NCI-H1436 treated with DMSO at 0.1 percent for 48 hours (cell line): ENCODE measurements at regions not wholly inside any gene's neighbourhood (a gene's known extent, or its start where the extent isn't known, plus 50 kb on each side); places are given as distances from the start of the nearest gene placed in this dataset.

ENCODE experiments used
- DNase-seq: peaks from one replicate; lab custom pipeline; 2025; lab: John Stamatoyannopoulos, UW

DNA sequence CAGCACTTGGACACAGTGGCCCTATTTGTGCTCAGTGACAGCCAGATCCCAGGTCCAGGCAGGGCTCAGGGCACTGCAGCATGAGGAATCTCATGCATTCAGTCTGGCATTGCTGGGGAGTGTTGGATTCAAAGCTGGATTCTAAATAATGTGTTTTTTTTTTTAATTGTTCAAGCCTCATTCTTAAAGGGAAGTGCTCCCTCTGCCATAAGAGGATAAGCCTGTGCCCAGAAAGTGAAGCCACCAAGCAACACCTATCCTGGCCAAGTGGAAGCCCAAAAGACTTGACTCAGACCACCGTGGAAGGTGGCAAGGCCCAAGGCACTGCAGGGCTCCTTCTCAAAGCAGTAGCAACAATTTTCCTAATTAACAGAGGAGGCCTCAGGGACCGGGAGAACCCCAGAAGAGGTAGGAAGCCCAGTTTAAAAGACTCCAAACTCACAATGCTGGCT is 135.6 kb downstream of the ACTL7B start:
- no peak for DNase-seq

- DNase-seq: no peak
These were observed 145.4 kb downstream of the ACTL7B start for GRCh38 chr9:108710424-108710823.

DNA sequence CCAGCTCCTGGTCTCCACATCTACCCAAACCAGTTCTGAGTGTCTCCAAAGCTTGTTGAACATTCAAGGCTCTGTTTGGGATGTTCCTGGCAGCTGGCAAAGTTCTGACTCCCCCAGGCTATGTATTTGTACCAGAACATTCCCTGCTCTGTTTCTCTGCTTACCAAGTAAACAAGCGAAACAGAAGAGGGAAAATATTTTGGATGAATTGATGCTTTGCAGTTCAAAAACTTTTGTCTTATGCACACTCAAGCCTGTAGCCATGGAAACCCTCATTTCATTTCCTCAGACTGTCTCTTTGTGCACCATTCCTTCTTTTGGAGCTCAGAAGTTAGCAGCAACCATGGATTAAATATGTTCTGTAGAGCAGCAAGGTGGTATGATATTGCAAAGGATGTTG is 145.8 kb downstream of the ACTL7B start:
- DNase-seq: no peak

- DNase-seq: no peak
These were observed 146.7 kb downstream of the ACTL7B start for GRCh38 chr9:108709126-108709525.

DNA sequence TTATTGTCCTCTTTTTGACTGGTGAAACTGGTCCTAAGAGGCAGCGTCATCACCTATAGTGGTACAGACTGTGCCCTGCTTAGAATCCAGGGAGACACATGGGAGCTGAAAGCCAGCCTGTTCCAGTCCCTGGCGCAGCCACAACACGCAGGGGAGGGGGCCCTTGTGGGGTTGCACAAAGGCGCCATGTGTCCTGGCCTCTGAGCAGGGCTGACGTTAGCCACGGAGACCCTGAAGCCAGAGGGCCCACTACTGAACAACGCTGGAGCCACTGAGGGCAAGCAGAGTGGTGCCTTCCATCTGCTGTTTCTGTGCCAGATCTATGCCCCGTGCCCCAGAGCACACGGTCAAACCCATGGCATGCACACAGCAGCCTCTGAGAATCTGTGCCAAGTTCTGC is 147.3 kb downstream of the ACTL7B start:
- no peak for DNase-seq

DNA sequence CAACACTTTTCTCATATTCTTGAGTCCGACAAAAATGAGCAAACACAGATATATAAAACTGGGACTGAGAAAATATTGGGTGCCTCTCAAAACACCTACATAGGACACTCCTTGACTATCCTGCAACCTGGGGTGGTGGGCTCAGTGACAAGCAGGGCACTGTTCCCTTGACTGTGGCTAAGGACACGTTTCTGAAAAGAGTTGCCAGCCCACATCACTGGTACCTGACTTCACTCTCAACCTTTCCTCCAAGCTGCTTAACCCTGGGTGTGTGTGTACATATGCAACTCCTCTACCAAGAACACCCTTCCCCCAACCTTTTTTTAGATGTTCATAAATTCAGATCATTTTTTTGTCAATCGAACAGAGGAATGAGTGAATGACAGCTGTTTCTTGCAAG is 148.7 kb downstream of the ACTL7B start:
- DNase-seq: no peak

DNA sequence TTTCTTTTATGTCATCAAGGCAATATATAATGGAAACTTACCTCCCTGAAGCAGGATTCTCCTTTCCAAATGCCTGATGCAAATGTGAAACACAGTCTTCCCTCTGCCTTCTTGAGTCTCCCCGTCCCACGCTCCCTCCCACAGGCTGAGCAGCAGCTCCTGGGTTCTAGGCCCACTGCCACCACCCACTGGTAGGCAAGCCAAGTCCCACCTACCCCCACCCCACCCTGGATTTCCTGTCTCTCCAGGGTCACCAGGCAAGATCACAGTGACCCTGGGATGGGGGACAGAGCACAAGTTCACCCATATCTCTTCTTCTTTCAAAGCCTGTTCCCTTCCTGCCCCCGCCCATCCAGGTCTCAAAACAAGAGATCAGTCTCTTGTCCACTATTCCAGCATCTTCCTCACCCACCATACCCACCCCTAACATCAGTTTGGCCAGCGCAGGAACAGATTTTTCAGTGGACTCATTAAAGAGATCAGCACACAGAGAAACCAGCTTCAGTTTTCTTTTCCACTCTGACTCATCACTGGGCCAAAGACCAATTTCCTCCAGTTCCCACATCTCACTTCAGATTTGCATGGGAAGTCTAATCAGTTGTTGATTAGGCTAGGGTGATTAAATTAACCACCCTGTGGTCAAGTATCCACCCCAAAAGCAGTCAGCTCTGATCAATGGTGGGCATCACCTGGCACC is 151.5 kb downstream of the ACTL7B start:
- DNase-seq: no peak

DNA sequence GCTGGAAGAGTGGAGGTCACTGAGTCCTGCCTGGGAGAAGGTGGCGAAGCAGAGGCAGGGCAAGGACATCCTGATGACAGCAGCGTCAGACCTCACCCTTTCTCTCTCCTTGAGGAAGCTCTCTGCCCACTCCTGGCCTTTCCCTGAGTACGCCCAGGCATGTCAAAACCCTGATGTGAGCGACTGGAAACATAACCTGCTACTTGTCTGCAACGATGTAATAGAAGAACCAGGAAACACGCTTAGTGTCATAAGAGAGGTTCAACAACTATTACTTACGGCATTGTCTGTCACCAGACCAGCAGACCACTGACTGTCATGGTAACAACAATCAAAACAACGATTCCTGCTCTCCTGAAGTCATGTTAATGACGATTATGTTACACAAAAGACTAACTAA is 152.4 kb downstream of the ACTL7B start:
- no peak for DNase-seq

- DNase-seq: no peak
These were observed 153.1 kb downstream of the ACTL7B start for GRCh38 chr9:108702681-108703080.

GRCh38 chr9:108698801-108699200 is 157.0 kb downstream of the ACTL7B start:
- DNase-seq: no peak

- no peak for DNase-seq
These were observed 157.6 kb downstream of the ACTL7B start for GRCh38 chr9:108698231-108698630.

DNA sequence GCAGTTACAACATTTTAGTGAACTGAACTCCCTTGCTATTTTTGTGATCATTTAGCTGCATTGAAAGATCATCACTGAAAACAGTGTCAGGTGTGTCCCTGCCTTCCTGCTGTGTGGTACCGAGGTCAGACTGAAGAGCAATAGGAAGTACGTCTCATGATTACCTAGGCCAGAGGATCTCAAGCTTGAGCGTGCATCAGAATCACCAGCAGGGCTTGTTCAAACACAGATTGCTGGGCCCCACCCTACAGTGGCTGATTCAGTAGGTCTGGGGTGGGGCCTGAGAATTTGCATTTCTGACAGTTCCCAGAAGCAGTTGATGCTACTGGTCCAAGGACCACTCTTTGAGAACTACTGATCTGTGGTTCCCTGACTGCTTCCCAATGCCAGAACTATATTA is 159.6 kb downstream of the ACTL7B start:
- DNase-seq: no peak

DNA sequence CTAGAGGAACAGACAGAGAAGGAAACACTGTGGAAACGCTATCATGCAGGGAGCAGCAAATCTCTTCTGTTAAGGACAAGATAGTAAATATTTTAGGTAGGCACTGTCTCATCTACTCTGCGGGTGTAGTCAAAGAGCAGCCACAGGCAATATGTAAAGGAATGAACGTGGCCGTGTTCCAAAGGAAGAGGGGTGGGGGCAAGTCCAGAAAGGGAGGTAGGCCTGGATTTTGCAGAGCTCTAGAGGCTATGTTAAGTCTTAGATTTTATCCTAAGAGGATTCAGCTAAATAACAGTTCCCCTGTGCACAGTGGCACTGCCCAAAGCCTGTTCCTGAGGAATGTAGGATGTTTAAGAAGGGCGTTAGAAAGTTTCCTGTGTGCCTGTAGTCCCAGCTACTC is 161.6 kb downstream of the ACTL7B start:
- DNase-seq: no peak

DNA sequence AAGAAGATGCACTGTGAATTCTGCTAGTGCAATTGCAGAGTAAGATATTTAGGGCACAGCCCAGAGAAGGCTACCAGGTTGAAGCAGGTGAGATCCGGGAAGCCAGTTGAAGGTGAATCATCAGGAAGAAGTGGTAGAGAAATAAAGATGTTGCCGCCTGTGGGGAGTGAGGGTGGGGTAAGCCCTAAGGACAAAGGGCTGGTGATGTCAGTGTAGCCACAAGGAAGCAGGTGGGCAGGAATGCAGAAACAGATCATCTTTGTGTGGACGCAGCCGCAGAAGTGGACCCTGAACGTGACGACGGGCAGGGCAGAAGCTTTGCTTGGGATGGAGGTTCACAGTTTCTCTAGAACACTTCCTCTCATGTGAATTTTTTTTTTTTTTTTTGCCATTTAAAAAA is 164.2 kb downstream of the ACTL7B start:
- DNase-seq: no peak

DNA sequence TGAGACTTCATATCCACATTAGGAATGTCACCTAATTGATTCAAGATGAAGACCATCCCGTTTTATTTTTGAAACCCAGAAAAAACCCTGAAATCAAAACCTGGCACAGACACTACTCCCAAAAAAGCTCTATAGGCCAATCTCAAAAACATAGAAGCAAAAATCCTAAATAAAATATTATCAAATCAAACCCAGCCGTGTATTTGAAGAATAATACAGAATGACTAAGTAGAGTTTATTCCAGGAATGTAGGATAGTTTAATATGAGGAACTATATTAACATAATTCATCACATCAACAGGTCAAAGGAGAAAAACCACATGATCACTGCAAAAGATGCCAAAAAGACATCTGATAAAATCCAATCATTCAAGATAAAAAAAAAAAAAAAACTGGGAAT is 167.1 kb downstream of the ACTL7B start:
- DNase-seq: no peak

GRCh38 chr9:108688051-108688450 is 167.7 kb downstream of the ACTL7B start:
- no peak for DNase-seq

DNA sequence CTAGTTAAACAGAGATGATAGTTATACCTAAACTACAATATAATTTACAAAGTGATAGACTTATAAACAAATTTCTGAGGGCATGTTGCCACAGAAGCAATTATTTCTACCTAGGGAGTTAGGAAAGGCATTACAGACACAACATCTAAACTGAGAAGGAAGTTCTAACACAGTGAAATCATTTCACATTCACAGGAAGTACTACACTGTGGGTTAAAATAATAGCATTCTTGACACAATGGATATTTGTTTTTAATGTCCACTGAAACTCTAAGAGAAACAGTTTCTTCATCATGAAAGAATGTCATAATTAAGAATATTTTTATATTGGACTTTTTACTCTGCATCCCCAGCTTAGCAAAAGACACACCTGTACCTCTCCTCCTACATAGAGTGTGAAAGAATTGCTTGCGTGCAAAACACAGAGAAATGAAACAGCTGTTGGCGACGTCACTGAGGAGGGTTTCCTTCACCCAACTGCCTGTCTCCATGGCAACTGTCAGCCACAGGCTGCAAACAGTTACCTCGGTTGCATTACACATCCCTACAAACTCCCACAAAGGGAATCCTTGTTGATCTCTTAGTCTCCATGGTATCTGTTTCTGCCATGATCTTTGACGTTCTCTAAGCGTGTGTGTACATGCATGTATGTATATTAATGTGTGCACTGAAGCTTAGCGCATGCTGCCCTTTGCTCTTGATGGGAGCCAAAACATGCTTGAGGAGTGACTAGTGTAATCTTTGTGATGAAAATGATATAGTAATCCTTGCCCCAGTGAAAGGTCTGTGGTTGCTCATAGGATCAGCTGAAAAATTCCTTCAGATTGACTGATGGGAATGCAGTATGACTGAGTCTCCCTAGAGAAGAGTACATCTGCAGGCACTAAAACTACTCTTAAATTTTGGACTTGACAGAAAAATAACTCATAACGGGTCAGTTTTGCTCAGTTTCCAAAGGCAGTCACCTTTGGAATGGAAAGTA is 168.5 kb downstream of the ACTL7B start:
- DNase-seq: no peak

- DNase-seq: no peak
These were observed 171.3 kb downstream of the ACTL7B start for GRCh38 chr9:108684288-108685025.

- DNase-seq: no peak
These were observed 172.5 kb downstream of the ACTL7B start for GRCh38 chr9:108683245-108683644.

GRCh38 chr9:108681851-108682590 is 173.8 kb downstream of the ACTL7B start:
- no peak for DNase-seq

- DNase-seq: no peak
These were observed 174.8 kb downstream of the ACTL7B start for GRCh38 chr9:108680946-108681345.

GRCh38 chr9:108677776-108678175 is 178.0 kb downstream of the ACTL7B start:
- DNase-seq: no peak
